WTC11 (cell line): ENCODE measurements at regions not wholly inside any gene's neighbourhood (a gene's known extent, or its start where the extent isn't known, plus 50 kb on each side); places are given as distances from the start of the nearest gene placed in this dataset.

Experiments
- ESRRA ChIP-seq: sonication (generic); formaldehyde crosslinking; IDR thresholded peaks from 2 replicates; pipeline ENCODE4 v1.8.1; 2022; ENCODE audit warnings: mild to moderate bottlenecking, missing genetic modification reagents, borderline replicate concordance
- JUN ChIP-seq: sonication (generic); formaldehyde crosslinking; IDR thresholded peaks from 2 replicates; pipeline ENCODE4 v1.8.0; 2023; ENCODE audit warnings: mild to moderate bottlenecking, missing genetic modification reagents
- KAT7 ChIP-seq: sonication (generic); formaldehyde crosslinking; IDR thresholded peaks from 2 replicates; pipeline ENCODE4 v1.8.1; 2023; ENCODE audit warnings: missing genetic modification reagents, mild to moderate bottlenecking, borderline replicate concordance
- TCF7 ChIP-seq: sonication (generic); formaldehyde crosslinking; IDR thresholded peaks from 2 replicates; pipeline ENCODE4 v1.8.0; 2022; ENCODE audit warnings: mild to moderate bottlenecking, low read depth, missing genetic modification reagents, moderate library complexity
- ZNF121 ChIP-seq: sonication (generic); formaldehyde crosslinking; IDR thresholded peaks from 2 replicates; pipeline ENCODE4 v1.8.0; 2023; ENCODE audit warnings: missing genetic modification reagents
- TF ChIP-seq, protein P1 (sequence below): sonication (generic); formaldehyde crosslinking; IDR thresholded peaks from 2 replicates; pipeline ENCODE4 v1.8.1; 2023; ENCODE audit warnings: mild to moderate bottlenecking, missing genetic modification reagents
- TF ChIP-seq, protein P2 (sequence below): fragments of 200-600 bp; IDR thresholded peaks from 2 replicates; pipeline ENCODE4 v1.8.0; 2022; ENCODE audit warnings: antibody characterized with exemption
- TF ChIP-seq, protein P3 (sequence below): sonication (generic); formaldehyde crosslinking; IDR thresholded peaks from 2 replicates; pipeline ENCODE4 v1.8.0; 2022; ENCODE audit warnings: mild to moderate bottlenecking, missing genetic modification reagents
- TF ChIP-seq, protein P4 (sequence below): sonication (generic); formaldehyde crosslinking; IDR thresholded peaks from 2 replicates; pipeline ENCODE4 v1.8.1; 2023; ENCODE audit warnings: mild to moderate bottlenecking, missing genetic modification reagents, moderate library complexity
- TF ChIP-seq, protein P5 (sequence below): sonication (generic); formaldehyde crosslinking; IDR thresholded peaks from 2 replicates; pipeline ENCODE4 v1.8.1; 2022; ENCODE audit warnings: low read depth, missing genetic modification reagents, borderline replicate concordance
- TF ChIP-seq, protein P6 (sequence below): sonication (generic); formaldehyde crosslinking; IDR thresholded peaks from 2 replicates; pipeline ENCODE4 v1.8.0; 2022; ENCODE audit warnings: mild to moderate bottlenecking, missing genetic modification reagents
- TF ChIP-seq, protein P7 (sequence below): sonication (generic); formaldehyde crosslinking; IDR thresholded peaks from 2 replicates; pipeline ENCODE4 v1.8.1; 2022; ENCODE audit warnings: missing genetic modification reagents, borderline replicate concordance

DNA sequence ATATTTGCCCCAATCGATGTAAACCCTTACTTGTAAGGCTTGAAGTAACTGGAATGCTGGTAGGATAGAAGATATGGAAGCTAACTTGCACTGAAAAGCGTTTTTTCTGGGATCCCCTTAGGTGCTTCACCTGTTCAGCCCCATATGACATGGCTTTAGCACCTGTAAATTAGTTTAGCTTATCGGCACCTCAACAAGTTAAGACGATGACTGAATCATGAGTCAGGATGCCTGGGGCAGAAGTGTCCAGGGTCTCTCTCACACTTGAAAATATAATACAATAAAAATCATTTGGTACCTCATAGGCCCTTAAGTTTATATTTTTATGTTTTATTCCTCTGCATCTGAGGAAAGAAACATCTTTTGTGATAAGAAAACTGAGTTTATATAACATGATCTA lies 409.2 kb upstream of the LRRC4C start:
- TF ChIP-seq, protein P1, sequence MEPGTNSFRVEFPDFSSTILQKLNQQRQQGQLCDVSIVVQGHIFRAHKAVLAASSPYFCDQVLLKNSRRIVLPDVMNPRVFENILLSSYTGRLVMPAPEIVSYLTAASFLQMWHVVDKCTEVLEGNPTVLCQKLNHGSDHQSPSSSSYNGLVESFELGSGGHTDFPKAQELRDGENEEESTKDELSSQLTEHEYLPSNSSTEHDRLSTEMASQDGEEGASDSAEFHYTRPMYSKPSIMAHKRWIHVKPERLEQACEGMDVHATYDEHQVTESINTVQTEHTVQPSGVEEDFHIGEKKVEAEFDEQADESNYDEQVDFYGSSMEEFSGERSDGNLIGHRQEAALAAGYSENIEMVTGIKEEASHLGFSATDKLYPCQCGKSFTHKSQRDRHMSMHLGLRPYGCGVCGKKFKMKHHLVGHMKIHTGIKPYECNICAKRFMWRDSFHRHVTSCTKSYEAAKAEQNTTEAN (CRISPR knock-in tag), result no peak
- TF ChIP-seq, protein P2, sequence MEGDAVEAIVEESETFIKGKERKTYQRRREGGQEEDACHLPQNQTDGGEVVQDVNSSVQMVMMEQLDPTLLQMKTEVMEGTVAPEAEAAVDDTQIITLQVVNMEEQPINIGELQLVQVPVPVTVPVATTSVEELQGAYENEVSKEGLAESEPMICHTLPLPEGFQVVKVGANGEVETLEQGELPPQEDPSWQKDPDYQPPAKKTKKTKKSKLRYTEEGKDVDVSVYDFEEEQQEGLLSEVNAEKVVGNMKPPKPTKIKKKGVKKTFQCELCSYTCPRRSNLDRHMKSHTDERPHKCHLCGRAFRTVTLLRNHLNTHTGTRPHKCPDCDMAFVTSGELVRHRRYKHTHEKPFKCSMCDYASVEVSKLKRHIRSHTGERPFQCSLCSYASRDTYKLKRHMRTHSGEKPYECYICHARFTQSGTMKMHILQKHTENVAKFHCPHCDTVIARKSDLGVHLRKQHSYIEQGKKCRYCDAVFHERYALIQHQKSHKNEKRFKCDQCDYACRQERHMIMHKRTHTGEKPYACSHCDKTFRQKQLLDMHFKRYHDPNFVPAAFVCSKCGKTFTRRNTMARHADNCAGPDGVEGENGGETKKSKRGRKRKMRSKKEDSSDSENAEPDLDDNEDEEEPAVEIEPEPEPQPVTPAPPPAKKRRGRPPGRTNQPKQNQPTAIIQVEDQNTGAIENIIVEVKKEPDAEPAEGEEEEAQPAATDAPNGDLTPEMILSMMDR, result no peak
- TF ChIP-seq, protein P3, sequence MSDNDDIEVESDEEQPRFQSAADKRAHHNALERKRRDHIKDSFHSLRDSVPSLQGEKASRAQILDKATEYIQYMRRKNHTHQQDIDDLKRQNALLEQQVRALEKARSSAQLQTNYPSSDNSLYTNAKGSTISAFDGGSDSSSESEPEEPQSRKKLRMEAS (CRISPR knock-in tag), result no peak
- TF ChIP-seq JUN (CRISPR knock-in tag), result no peak
- TF ChIP-seq ESRRA (CRISPR knock-in tag), result no peak
- TF ChIP-seq ZNF121 (CRISPR knock-in tag), result no peak
- TF ChIP-seq, protein P4, sequence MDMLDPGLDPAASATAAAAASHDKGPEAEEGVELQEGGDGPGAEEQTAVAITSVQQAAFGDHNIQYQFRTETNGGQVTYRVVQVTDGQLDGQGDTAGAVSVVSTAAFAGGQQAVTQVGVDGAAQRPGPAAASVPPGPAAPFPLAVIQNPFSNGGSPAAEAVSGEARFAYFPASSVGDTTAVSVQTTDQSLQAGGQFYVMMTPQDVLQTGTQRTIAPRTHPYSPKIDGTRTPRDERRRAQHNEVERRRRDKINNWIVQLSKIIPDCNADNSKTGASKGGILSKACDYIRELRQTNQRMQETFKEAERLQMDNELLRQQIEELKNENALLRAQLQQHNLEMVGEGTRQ (CRISPR knock-in tag), result no peak
- TF ChIP-seq, protein P5, sequence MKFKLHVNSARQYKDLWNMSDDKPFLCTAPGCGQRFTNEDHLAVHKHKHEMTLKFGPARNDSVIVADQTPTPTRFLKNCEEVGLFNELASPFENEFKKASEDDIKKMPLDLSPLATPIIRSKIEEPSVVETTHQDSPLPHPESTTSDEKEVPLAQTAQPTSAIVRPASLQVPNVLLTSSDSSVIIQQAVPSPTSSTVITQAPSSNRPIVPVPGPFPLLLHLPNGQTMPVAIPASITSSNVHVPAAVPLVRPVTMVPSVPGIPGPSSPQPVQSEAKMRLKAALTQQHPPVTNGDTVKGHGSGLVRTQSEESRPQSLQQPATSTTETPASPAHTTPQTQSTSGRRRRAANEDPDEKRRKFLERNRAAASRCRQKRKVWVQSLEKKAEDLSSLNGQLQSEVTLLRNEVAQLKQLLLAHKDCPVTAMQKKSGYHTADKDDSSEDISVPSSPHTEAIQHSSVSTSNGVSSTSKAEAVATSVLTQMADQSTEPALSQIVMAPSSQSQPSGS (CRISPR knock-in tag), result no peak
- TF ChIP-seq TCF7 (CRISPR knock-in tag), result no peak
- TF ChIP-seq, protein P6, sequence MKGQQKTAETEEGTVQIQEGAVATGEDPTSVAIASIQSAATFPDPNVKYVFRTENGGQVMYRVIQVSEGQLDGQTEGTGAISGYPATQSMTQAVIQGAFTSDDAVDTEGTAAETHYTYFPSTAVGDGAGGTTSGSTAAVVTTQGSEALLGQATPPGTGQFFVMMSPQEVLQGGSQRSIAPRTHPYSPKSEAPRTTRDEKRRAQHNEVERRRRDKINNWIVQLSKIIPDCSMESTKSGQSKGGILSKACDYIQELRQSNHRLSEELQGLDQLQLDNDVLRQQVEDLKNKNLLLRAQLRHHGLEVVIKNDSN (CRISPR knock-in tag), result no peak
- TF ChIP-seq, protein P7, sequence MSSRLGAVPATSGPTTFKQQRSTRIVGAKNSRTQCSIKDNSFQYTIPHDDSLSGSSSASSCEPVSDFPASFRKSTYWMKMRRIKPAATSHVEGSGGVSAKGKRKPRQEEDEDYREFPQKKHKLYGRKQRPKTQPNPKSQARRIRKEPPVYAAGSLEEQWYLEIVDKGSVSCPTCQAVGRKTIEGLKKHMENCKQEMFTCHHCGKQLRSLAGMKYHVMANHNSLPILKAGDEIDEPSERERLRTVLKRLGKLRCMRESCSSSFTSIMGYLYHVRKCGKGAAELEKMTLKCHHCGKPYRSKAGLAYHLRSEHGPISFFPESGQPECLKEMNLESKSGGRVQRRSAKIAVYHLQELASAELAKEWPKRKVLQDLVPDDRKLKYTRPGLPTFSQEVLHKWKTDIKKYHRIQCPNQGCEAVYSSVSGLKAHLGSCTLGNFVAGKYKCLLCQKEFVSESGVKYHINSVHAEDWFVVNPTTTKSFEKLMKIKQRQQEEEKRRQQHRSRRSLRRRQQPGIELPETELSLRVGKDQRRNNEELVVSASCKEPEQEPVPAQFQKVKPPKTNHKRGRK (CRISPR knock-in tag), result no peak
- TF ChIP-seq KAT7 (CRISPR knock-in tag), result no peak
